ENCODE measurements at regions not wholly inside any gene's neighbourhood (a gene's known extent, or its start where the extent isn't known, plus 50 kb on each side); places are given as distances from the start of the nearest gene placed in this dataset.
A peak's percentile ranks its signal among the peaks of the same experiment; 100 is the strongest.
"Not testable (repeated sequence)": the region's sequence is repeated elsewhere in the genome, so short reads cannot be mapped to it uniquely, and the experiment has no call there.

DNA sequence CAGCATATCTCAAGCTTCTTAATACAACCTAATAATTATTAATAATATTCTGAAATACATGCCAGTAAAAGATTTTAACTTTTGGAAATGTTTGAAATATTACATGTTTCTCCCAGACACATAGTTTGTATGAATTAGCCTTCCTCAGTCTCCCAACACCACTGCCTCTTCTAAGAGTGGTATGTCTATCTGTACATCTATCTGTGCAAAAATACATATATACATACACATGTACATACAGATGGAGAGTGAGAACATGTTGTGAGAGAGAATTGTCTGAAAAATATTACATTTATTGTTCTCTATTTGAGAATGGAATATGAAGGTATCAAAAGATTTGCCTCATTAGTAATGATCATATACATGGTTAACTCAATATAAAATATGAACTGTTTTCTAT, 1567.2 kb upstream of the PRR20A start:
- H3K9me3 ChIP-seq (ENCODE audit: control insufficient read depth in 1 of 2, low read length in 2 of 2): no peaks in the 10 kb centered on the region
- no peaks in the 10 kb centered on the region for H3K36me3 ChIP-seq (ENCODE audit: insufficient read depth, low read length)
- no peak overlapping the region for H3K27ac ChIP-seq (ENCODE audit: low read depth, low read length)
- Mint-ChIP-seq H3K27ac (no peak overlapping the region), H3K36me3 (no peaks in the 10 kb centered on the region), H3K4me3 (no peak overlapping the region), H3K9me3 (peaks cover 0 to 8% (median 4%) of the 10 kb centered on the region in 8 donors), H3K4me1 (no peaks in the 10 kb centered on the region), H3K27me3 (no peaks in the 10 kb centered on the region)
- intact Hi-C loops (cut with micrococcal nuclease): no loop called here
- no peaks in the 10 kb centered on the region for H3K4me1 ChIP-seq (ENCODE audit: insufficient read depth, low read length)
- ChIA-PET CTCF (ENCODE audit: partially characterized antibody) (no interaction called here), POLR2A (ENCODE audit: partially characterized antibody) (no interaction called here)
- DNase-seq: no peak
- H3K27me3 ChIP-seq (ENCODE audit: insufficient read depth, low read length): no peaks in the 10 kb centered on the region
- H3K4me3 ChIP-seq (ENCODE audit: low read length in 2 of 2): no peak overlapping the region

DNA sequence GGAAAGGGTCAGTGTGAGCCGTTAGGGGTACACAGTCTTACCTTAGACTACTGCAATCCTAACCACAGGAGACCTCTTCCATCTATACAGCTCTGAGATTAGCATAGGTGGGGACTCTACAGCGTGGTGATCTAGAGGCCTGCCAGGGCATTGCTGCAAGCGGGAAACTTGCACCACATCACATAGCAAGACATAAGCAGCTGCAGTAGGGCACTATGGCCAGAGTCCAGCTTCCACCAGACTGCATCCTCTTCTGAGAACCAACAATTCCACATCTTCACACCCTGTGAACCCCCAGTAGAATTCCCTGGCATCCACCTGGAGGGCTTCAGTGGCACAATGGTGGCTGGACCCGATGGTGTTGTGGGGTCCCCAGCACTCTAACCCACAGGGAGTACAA, 1564.3 kb upstream of the PRR20A start:
- H3K27me3 ChIP-seq (ENCODE audit: insufficient read depth, low read length): no peaks in the 10 kb centered on the region
- Mint-ChIP-seq H3K4me3 (no peak overlapping the region), H3K27me3 (no peaks in the 10 kb centered on the region), H3K4me1 (no peaks in the 10 kb centered on the region), H3K27ac (no peak overlapping the region), H3K9me3 (peaks cover 0 to 11% (median 6%) of the 10 kb centered on the region in 8 donors), H3K36me3 (no peaks in the 10 kb centered on the region)
- ChIA-PET CTCF (ENCODE audit: partially characterized antibody) (no interaction called here), POLR2A (ENCODE audit: partially characterized antibody) (no interaction called here)
- no peak for DNase-seq
- intact Hi-C loops (cut with micrococcal nuclease): no loop called here
- no peaks in the 10 kb centered on the region for H3K4me1 ChIP-seq (ENCODE audit: insufficient read depth, low read length)
- H3K4me3 ChIP-seq (ENCODE audit: low read length in 2 of 2): no peak overlapping the region
- no peaks in the 10 kb centered on the region for H3K36me3 ChIP-seq (ENCODE audit: insufficient read depth, low read length)
- H3K27ac ChIP-seq (ENCODE audit: low read depth, low read length): no peak overlapping the region
- H3K9me3 ChIP-seq (ENCODE audit: control insufficient read depth in 1 of 2, low read length in 2 of 2): no peaks in the 10 kb centered on the region

DNA sequence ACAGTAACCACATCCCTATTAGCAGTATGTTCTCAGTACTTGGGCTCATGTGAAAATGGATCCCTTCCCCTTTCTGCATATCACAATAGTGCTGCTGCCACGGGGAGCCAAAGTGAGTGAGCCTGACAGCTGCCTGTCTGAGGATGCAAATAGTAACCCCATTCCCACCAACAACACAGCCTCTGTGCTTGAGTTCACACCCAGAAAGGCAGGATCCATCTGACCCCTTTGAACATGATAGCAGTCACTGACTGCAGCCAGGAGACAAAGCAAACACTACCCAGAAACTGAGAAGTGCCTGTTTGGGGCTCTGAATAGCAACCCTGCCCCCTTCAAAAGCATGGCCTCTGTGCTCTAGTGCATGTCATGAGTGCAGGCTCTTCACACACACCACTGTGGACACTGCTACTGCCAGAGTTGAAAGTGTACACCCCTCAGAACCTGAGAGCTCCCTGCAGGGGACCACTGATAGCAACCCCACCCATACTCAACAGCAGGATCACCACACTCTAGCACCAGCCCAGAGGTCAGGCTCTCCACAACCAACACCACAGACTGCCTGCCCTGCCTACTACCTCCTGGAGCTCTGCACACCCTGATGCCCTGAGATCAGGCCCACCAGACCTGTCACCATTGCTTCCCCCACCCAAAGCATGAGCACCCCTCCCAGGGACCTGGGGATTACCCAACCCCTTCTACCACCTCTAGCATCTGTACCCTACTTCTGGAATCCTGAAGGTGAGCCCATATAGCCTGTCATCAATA, 1563.5 kb upstream of the PRR20A start:
- intact Hi-C loops (cut with micrococcal nuclease): no loop called here
- no peaks in the 10 kb centered on the region for H3K4me1 Mint-ChIP-seq
- H3K27ac Mint-ChIP-seq: no peak overlapping the region
- Histone ChIP-seq H3K4me3 (ENCODE audit: low read length in 2 of 2) (no peak overlapping the region), H3K36me3 (ENCODE audit: insufficient read depth, low read length) (no peaks in the 10 kb centered on the region), H3K9me3 (ENCODE audit: control insufficient read depth in 1 of 2, low read length in 2 of 2) (no peaks in the 10 kb centered on the region), H3K27me3 (ENCODE audit: insufficient read depth, low read length) (no peaks in the 10 kb centered on the region), H3K27ac (ENCODE audit: low read depth, low read length) (no peak overlapping the region), H3K4me1 (ENCODE audit: insufficient read depth, low read length) (no peaks in the 10 kb centered on the region)
- ChIA-PET CTCF (ENCODE audit: partially characterized antibody) (no interaction called here), POLR2A (ENCODE audit: partially characterized antibody) (no interaction called here)
- no peak overlapping the region for H3K4me3 Mint-ChIP-seq
- H3K27me3 Mint-ChIP-seq: no peaks in the 10 kb centered on the region
- no peaks in the 10 kb centered on the region for H3K36me3 Mint-ChIP-seq
- DNase-seq: no peak
- H3K9me3 Mint-ChIP-seq: peaks cover 0 to 14% (median 5%) of the 10 kb centered on the region in 8 donors

DNA sequence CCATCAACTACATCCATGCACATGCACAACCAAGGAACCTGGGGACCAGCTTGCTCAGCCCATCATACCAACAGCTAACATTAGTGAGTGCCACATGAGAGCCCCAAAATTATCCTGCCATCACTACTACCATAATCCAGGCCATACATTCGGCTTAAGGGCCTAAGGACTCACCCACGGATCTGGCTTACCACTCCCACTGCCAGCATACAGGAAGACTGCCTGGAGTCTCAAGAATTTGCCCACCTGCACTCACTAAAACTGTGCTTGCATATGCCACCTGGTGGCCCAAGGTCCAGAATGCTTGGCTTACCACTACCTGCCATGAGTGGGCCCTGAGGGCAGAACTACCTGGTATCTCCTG, 1562.9 kb upstream of the PRR20A start:
- POLR2A ChIA-PET (ENCODE audit: partially characterized antibody): no interaction called here
- Mint-ChIP-seq H3K4me1 (no peaks in the 10 kb centered on the region), H3K4me3 (no peak overlapping the region), H3K9me3 (peaks cover 0 to 18% (median 6%) of the 10 kb centered on the region in 8 donors), H3K27ac (no peak overlapping the region), H3K36me3 (no peaks in the 10 kb centered on the region), H3K27me3 (no peaks in the 10 kb centered on the region)
- Histone ChIP-seq H3K27ac (ENCODE audit: low read depth, low read length) (no peak overlapping the region), H3K4me1 (ENCODE audit: insufficient read depth, low read length) (no peaks in the 10 kb centered on the region), H3K9me3 (ENCODE audit: control insufficient read depth in 1 of 2, low read length in 2 of 2) (no peaks in the 10 kb centered on the region), H3K27me3 (ENCODE audit: insufficient read depth, low read length) (no peaks in the 10 kb centered on the region), H3K36me3 (ENCODE audit: insufficient read depth, low read length) (no peaks in the 10 kb centered on the region), H3K4me3 (ENCODE audit: low read length in 2 of 2) (no peak overlapping the region)
- peak in 1 of 5 donors; percentile 13 for DNase-seq
- intact Hi-C loops (cut with micrococcal nuclease): no loop called here
- CTCF ChIA-PET (ENCODE audit: partially characterized antibody): no interaction called here

DNA sequence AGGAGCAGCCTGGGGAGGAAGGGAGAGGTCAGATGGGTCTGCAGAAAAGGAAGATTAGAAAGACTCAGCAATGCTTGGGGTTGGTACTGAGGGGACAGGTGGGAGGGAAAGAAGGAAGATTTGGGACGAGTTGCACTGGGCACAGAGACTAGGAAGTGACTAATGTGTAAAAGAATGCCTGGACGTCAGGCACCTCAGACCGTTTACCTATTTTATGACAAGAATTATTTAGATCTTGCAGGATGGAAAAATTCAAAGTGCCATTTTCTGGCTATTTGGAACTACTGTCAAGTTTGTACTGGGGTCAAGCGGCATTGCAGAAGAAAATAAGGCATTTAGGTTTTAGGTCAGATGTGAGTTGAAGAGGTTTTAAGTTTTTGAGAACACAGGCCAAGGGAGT, 1558.4 kb upstream of the PRR20A start:
- H3K27me3 Mint-ChIP-seq: not testable (repeated sequence)

GRCh38 chr13:55583953-55584593, 1556.6 kb upstream of the PRR20A start:
- H3K36me3 ChIP-seq (ENCODE audit: insufficient read depth, low read length): no peaks in the 10 kb centered on the region
- no peaks in the 10 kb centered on the region for H3K36me3 Mint-ChIP-seq
- intact Hi-C loops (cut with micrococcal nuclease): no loop called here
- peaks cover 2 to 18% (median 6%) of the 10 kb centered on the region in 8 donors for H3K9me3 Mint-ChIP-seq
- no peak for DNase-seq
- no peak overlapping the region for H3K4me3 ChIP-seq (ENCODE audit: low read length in 2 of 2)
- H3K9me3 ChIP-seq (ENCODE audit: control insufficient read depth in 1 of 2, low read length in 2 of 2): no peaks in the 10 kb centered on the region
- no peak overlapping the region for H3K4me3 Mint-ChIP-seq
- H3K4me1 Mint-ChIP-seq: no peaks in the 10 kb centered on the region
- no peak overlapping the region for H3K27ac Mint-ChIP-seq
- H3K27ac ChIP-seq (ENCODE audit: low read depth, low read length): no peak overlapping the region
- CTCF ChIA-PET (ENCODE audit: partially characterized antibody): no interaction called here
- POLR2A ChIA-PET (ENCODE audit: partially characterized antibody): no interaction called here
- no peaks in the 10 kb centered on the region for H3K27me3 ChIP-seq (ENCODE audit: insufficient read depth, low read length)
- H3K27me3 Mint-ChIP-seq: no peaks in the 10 kb centered on the region
- H3K4me1 ChIP-seq (ENCODE audit: insufficient read depth, low read length): no peaks in the 10 kb centered on the region

More for the DNA sequence above, 1558.4 kb upstream of the PRR20A start:
- H3K27me3 ChIP-seq (ENCODE audit: insufficient read depth, low read length); DNase-seq; H3K36me3 ChIP-seq (ENCODE audit: insufficient read depth, low read length); intact Hi-C loops (cut with micrococcal nuclease); POLR2A ChIA-PET (ENCODE audit: partially characterized antibody); H3K27ac ChIP-seq (ENCODE audit: low read depth, low read length); H3K36me3 Mint-ChIP-seq; H3K4me1 Mint-ChIP-seq; H3K4me1 ChIP-seq (ENCODE audit: insufficient read depth, low read length); H3K27ac Mint-ChIP-seq; CTCF ChIA-PET (ENCODE audit: partially characterized antibody); H3K4me3 ChIP-seq (ENCODE audit: low read length in 2 of 2); H3K4me3 Mint-ChIP-seq; H3K9me3 ChIP-seq (ENCODE audit: control insufficient read depth in 1 of 2, low read length in 2 of 2): not testable (repeated sequence)
- H3K9me3 Mint-ChIP-seq: peaks cover 2 to 18% (median 6%) of the 10 kb centered on the region in 8 donors

GRCh38 chr13:55602784-55603183, 1537.9 kb upstream of the PRR20A start:
- H3K27me3 Mint-ChIP-seq: no peaks in the 10 kb centered on the region
- H3K4me1 Mint-ChIP-seq: no peaks in the 10 kb centered on the region
- no peaks in the 10 kb centered on the region for H3K36me3 Mint-ChIP-seq
- H3K9me3 ChIP-seq (ENCODE audit: control insufficient read depth in 1 of 2, low read length in 2 of 2): no peaks in the 10 kb centered on the region
- no peak overlapping the region for H3K27ac Mint-ChIP-seq
- no peaks in the 10 kb centered on the region for H3K36me3 ChIP-seq (ENCODE audit: insufficient read depth, low read length)
- POLR2A ChIA-PET (ENCODE audit: partially characterized antibody): no interaction called here
- H3K27ac ChIP-seq (ENCODE audit: low read depth, low read length): no peak overlapping the region
- H3K9me3 Mint-ChIP-seq: peaks cover 0 to 6% (median 2%) of the 10 kb centered on the region in 8 donors
- H3K27me3 ChIP-seq (ENCODE audit: insufficient read depth, low read length): no peaks in the 10 kb centered on the region
- intact Hi-C loops (cut with micrococcal nuclease): loop anchor here (10.0 kb wide), 1 partner anchor 58 kb away; no protein-coding TSS in a partner anchor
- CTCF ChIA-PET (ENCODE audit: partially characterized antibody): no interaction called here
- DNase-seq: no peak
- H3K4me3 Mint-ChIP-seq: no peak overlapping the region
- no peak overlapping the region for H3K4me3 ChIP-seq (ENCODE audit: low read length in 2 of 2)
- H3K4me1 ChIP-seq (ENCODE audit: insufficient read depth, low read length): no peaks in the 10 kb centered on the region
